ENCODE measurements at regions not wholly inside any gene's neighbourhood (a gene's known extent, or its start where the extent isn't known, plus 50 kb on each side); places are given as distances from the start of the nearest gene placed in this dataset.

DNA sequence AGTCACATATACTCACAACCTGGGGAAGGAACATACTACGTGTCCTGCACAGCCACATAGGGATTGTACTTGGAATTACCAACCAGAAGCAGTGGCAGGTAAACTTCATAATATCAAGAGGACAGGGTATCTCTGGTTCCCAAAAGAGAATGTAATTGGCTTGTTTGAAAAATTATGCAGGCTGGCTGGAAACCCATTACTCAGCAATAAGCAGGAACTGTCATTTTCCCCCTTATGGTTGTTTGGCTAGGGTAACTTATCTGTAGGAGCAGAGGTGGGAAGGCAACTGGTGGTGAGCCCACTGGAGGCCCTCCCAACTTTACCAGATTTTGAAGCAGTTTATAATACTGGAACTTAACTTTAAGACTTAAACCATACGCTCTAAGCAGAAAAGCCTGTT is 924.1 kb downstream of the LRRIQ3 start:
- no peak for TF ChIP-seq CTCF (IDR thresholded peaks at IDR 0.05)
- TF ChIP-seq POLR2A (IDR thresholded peaks at IDR 0.05), result no peak

Measured in testis (tissue), 2 donors.